Stimulated activated naive B cell treated with anti-CD40 and anti-IgM and Interleukin-4, amounts not matched to agents 10 μg/mL and 1 μg/mL and 100 μg/mL, for 72 hours (primary cell): ENCODE measurements at regions not wholly inside any gene's neighbourhood (a gene's known extent, or its start where the extent isn't known, plus 50 kb on each side); places are given as distances from the start of the nearest gene placed in this dataset.

Experiments used
- ATAC-seq, 2 donors: fragments of 150-1000 bp; cut with Tn5 transposase; replicated peaks; 2 replicates each; pipeline ENCODE4 v1.10.0; 2021; ENCODE audit warnings: moderate library complexity in 1 of 2
- DNase-seq: peaks from one replicate; pipeline ENCODE4 v3.0.0; 2021
- H3K27ac Mint-ChIP-seq: one replicate; pipeline ENCODE4 v1.8.0; 2022; ENCODE audit warnings: mild to moderate bottlenecking, mixed read lengths
- H3K27me3 Mint-ChIP-seq, 2 donors: one replicate each; pipeline ENCODE4 v1.8.0; 2022; ENCODE audit warnings: mixed read lengths in 2 of 2
- H3K36me3 Mint-ChIP-seq, 2 donors: one replicate each; pipeline ENCODE4 v1.8.0; 2022; ENCODE audit warnings: mixed read lengths in 2 of 2, mild to moderate bottlenecking in 1 of 2
- H3K4me1 Mint-ChIP-seq, 2 donors: one replicate each; pipeline ENCODE4 v1.8.0; 2022; ENCODE audit warnings: mixed read lengths in 2 of 2, mild to moderate bottlenecking in 1 of 2
- H3K4me3 Mint-ChIP-seq, 2 donors: one replicate each; pipeline ENCODE4 v1.8.0; 2022; ENCODE audit warnings: mild to moderate bottlenecking in 2 of 2, mixed read lengths in 2 of 2, moderate library complexity in 1 of 2
- H3K9me3 Mint-ChIP-seq, 2 donors: one replicate each; pipeline ENCODE4 v1.8.0; 2022; ENCODE audit warnings: mixed read lengths in 2 of 2, mild to moderate bottlenecking in 1 of 2

- DNase-seq (no peak), ATAC-seq (no peak)
- H3K27ac Mint-ChIP-seq = no peak overlapping the region
- peaks cover 7 to 13% of the 10 kb centered on the region in 2 donors for H3K4me1 Mint-ChIP-seq
- H3K9me3 Mint-ChIP-seq = peaks cover 4 to 7% of the 10 kb centered on the region in 2 donors
- H3K4me3 Mint-ChIP-seq = no peak overlapping the region
- H3K36me3 Mint-ChIP-seq = peaks cover 40 to 64% of the 10 kb centered on the region in 2 donors
- H3K27me3 Mint-ChIP-seq = no peaks in the 10 kb centered on the region
These were observed 50.4 kb downstream of the ZBTB38 start for GRCh38 chr3:141418751-141419150.

- Mint-ChIP-seq H3K27me3 (no peaks in the 10 kb centered on the region), H3K9me3 (peaks cover 4 to 7% of the 10 kb centered on the region in 2 donors), H3K27ac (no peak overlapping the region), H3K36me3 (peaks cover 32 to 52% of the 10 kb centered on the region in 2 donors), H3K4me1 (peaks cover 7 to 11% of the 10 kb centered on the region in 2 donors), H3K4me3 (no peak overlapping the region)
- DNase-seq (no peak), ATAC-seq (no peak)
These were observed 51.6 kb downstream of the ZBTB38 start for GRCh38 chr3:141419946-141420345.

GRCh38 chr3:141421186-141421585 lies 52.9 kb downstream of the ZBTB38 start:
- Mint-ChIP-seq H3K27ac (no peak overlapping the region), H3K9me3 (peaks cover 4 to 7% of the 10 kb centered on the region in 2 donors), H3K36me3 (peaks cover 33 to 52% of the 10 kb centered on the region in 2 donors), H3K4me3 (no peak overlapping the region), H3K27me3 (no peaks in the 10 kb centered on the region), H3K4me1 (peaks cover 9 to 12% of the 10 kb centered on the region in 2 donors)
- ATAC-seq (no peak), DNase-seq (no peak)

- Mint-ChIP-seq H3K4me3 (no peak overlapping the region), H3K9me3 (peaks cover 4 to 7% of the 10 kb centered on the region in 2 donors), H3K27me3 (no peaks in the 10 kb centered on the region), H3K4me1 (peaks cover 13 to 18% of the 10 kb centered on the region in 2 donors), H3K27ac (no peak overlapping the region), H3K36me3 (peaks cover 33 to 51% of the 10 kb centered on the region in 2 donors)
- no peak for DNase-seq
- no peak for ATAC-seq
These were observed 53.5 kb downstream of the ZBTB38 start for GRCh38 chr3:141421639-141422319.

- H3K4me3 Mint-ChIP-seq = no peak overlapping the region
- H3K36me3 Mint-ChIP-seq = peaks cover 31 to 47% of the 10 kb centered on the region in 2 donors
- H3K4me1 Mint-ChIP-seq = peaks cover 16 to 19% of the 10 kb centered on the region in 2 donors
- no peak overlapping the region for H3K27ac Mint-ChIP-seq
- DNase-seq (no peak), ATAC-seq (no peak)
- peaks cover 4 to 7% of the 10 kb centered on the region in 2 donors for H3K9me3 Mint-ChIP-seq
- H3K27me3 Mint-ChIP-seq = no peaks in the 10 kb centered on the region
These were observed 54.8 kb downstream of the ZBTB38 start for GRCh38 chr3:141422961-141423582.

GRCh38 chr3:141425523-141426233 lies 57.4 kb downstream of the ZBTB38 start:
- H3K9me3 Mint-ChIP-seq = no peaks in the 10 kb centered on the region
- no peak overlapping the region for H3K27ac Mint-ChIP-seq
- peaks cover 26 to 38% of the 10 kb centered on the region in 2 donors for H3K36me3 Mint-ChIP-seq
- H3K27me3 Mint-ChIP-seq = no peaks in the 10 kb centered on the region
- ATAC-seq (peak in 1 of 2 donors; percentile 55), DNase-seq (no peak)
- no peak overlapping the region for H3K4me3 Mint-ChIP-seq
- peaks cover 11 to 12% of the 10 kb centered on the region in 2 donors for H3K4me1 Mint-ChIP-seq

GRCh38 chr3:141426404-141427034 lies 58.2 kb downstream of the ZBTB38 start:
- no peak for DNase-seq
- Mint-ChIP-seq H3K4me3 (no peak overlapping the region), H3K27me3 (no peaks in the 10 kb centered on the region), H3K9me3 (no peaks in the 10 kb centered on the region), H3K36me3 (peaks cover 24 to 35% of the 10 kb centered on the region in 2 donors), H3K27ac (peak overlapping the region; percentile 65), H3K4me1 (peaks cover 9 to 11% of the 10 kb centered on the region in 2 donors)
- no peak for ATAC-seq

GRCh38 chr3:141427764-141428163 lies 59.1 kb upstream of the RASA2 start:
- no peak for ATAC-seq
- no peak overlapping the region for H3K4me3 Mint-ChIP-seq
- H3K9me3 Mint-ChIP-seq = no peaks in the 10 kb centered on the region
- no peaks in the 10 kb centered on the region for H3K27me3 Mint-ChIP-seq
- no peak overlapping the region for H3K27ac Mint-ChIP-seq
- DNase-seq = no peak
- H3K4me1 Mint-ChIP-seq = peaks cover 8 to 11% of the 10 kb centered on the region in 2 donors
- peaks cover 24 to 37% of the 10 kb centered on the region in 2 donors for H3K36me3 Mint-ChIP-seq

GRCh38 chr3:141429371-141430035 lies 57.3 kb upstream of the RASA2 start:
- no peak overlapping the region for H3K4me3 Mint-ChIP-seq
- DNase-seq = no peak
- no peaks in the 10 kb centered on the region for H3K9me3 Mint-ChIP-seq
- no peaks in the 10 kb centered on the region for H3K27me3 Mint-ChIP-seq
- no peak overlapping the region for H3K27ac Mint-ChIP-seq
- H3K36me3 Mint-ChIP-seq = peaks cover 24 to 36% of the 10 kb centered on the region in 2 donors
- ATAC-seq = no peak
- H3K4me1 Mint-ChIP-seq = peaks cover 13 to 14% of the 10 kb centered on the region in 2 donors

- Mint-ChIP-seq H3K4me3 (no peak overlapping the region), H3K9me3 (no peaks in the 10 kb centered on the region), H3K27ac (no peak overlapping the region), H3K27me3 (no peaks in the 10 kb centered on the region), H3K36me3 (peaks cover 22 to 32% of the 10 kb centered on the region in 2 donors), H3K4me1 (peaks cover 13 to 14% of the 10 kb centered on the region in 2 donors)
- ATAC-seq = no peak
- DNase-seq = no peak
These were observed 56.5 kb upstream of the RASA2 start for GRCh38 chr3:141430316-141430715.

- peaks cover 7 to 8% of the 10 kb centered on the region in 2 donors for H3K4me1 Mint-ChIP-seq
- no peak overlapping the region for H3K27ac Mint-ChIP-seq
- H3K27me3 Mint-ChIP-seq = no peaks in the 10 kb centered on the region
- no peaks in the 10 kb centered on the region for H3K9me3 Mint-ChIP-seq
- H3K4me3 Mint-ChIP-seq = no peak overlapping the region
- DNase-seq (no peak), ATAC-seq (no peak)
- H3K36me3 Mint-ChIP-seq = peaks cover 19 to 27% of the 10 kb centered on the region in 2 donors
These were observed 55.1 kb upstream of the RASA2 start for GRCh38 chr3:141431411-141432378.

- ATAC-seq (no peak), DNase-seq (no peak)
- no peaks in the 10 kb centered on the region for H3K27me3 Mint-ChIP-seq
- no peaks in the 10 kb centered on the region for H3K9me3 Mint-ChIP-seq
- no peak overlapping the region for H3K4me3 Mint-ChIP-seq
- peaks cover 6% of the 10 kb centered on the region in 2 donors for H3K4me1 Mint-ChIP-seq
- no peak overlapping the region for H3K27ac Mint-ChIP-seq
- peaks cover 17 to 28% of the 10 kb centered on the region in 2 donors for H3K36me3 Mint-ChIP-seq
These were observed 53.9 kb upstream of the RASA2 start for GRCh38 chr3:141432904-141433303.

GRCh38 chr3:141434255-141434654 lies 52.6 kb upstream of the RASA2 start:
- Mint-ChIP-seq H3K27me3 (no peaks in the 10 kb centered on the region), H3K36me3 (peaks cover 13 to 30% of the 10 kb centered on the region in 2 donors)
- no peak for ATAC-seq

More at GRCh38 chr3:141434255-141434654, 52.6 kb upstream of the RASA2 start:
- Mint-ChIP-seq H3K27ac (peak overlapping the region; percentile 44), H3K4me3 (no peak overlapping the region), H3K4me1 (peaks cover 6% of the 10 kb centered on the region in 2 donors), H3K9me3 (no peaks in the 10 kb centered on the region)
- DNase-seq = no peak
